CD4-positive, alpha-beta memory T cell (primary cell): ENCODE measurements at regions not wholly inside any gene's neighbourhood (a gene's known extent, or its start where the extent isn't known, plus 50 kb on each side); places are given as distances from the start of the nearest gene placed in this dataset.
A peak's percentile ranks its signal among the peaks of the same experiment; 100 is the strongest.

ENCODE experiments used
- CTCF ChIA-PET: fragments of 350-600 bp; sonication (Branson Sonifier 250); formaldehyde crosslinking; loops from one replicate; lab custom pipeline; 2021; ENCODE audit warnings: inconsistent platforms; ENCODE audit not compliant: partially characterized antibody; lab: Charles Lee
- POLR2A ChIA-PET: fragments of 350-600 bp; sonication (Branson Sonifier 250); formaldehyde crosslinking; loops from one replicate; lab custom pipeline; 2021; ENCODE audit not compliant: partially characterized antibody; lab: Charles Lee
- DNase-seq, 5 donors: peaks; one replicate each; pipeline versions ENCODE4 v3.0.0 to v3.0.0-alpha.2; 2020 to 2022; ENCODE audit warnings: mixed read lengths in 1 of 5
- H3K27ac ChIP-seq: one replicate; pipeline ENCODE4 v1.7.0; 2013; ENCODE audit warnings: low read depth, low read length
- H3K27me3 ChIP-seq: 2 replicates; pipeline ENCODE4 v1.7.0; 2013; ENCODE audit warnings: mild to moderate bottlenecking, low read length, moderate library complexity; ENCODE audit not compliant: insufficient read depth
- H3K36me3 ChIP-seq: 2 replicates; pipeline ENCODE4 v1.7.0; 2013; ENCODE audit warnings: mild to moderate bottlenecking, low read length, moderate library complexity; ENCODE audit not compliant: insufficient read depth
- H3K4me1 ChIP-seq: 2 replicates; pipeline ENCODE4 v1.7.0; 2013; ENCODE audit warnings: mild to moderate bottlenecking, low read length, moderate library complexity; ENCODE audit not compliant: insufficient read depth
- H3K4me3 ChIP-seq, 2 donors: one replicate each; pipeline ENCODE4 v1.7.0; 2013; ENCODE audit warnings: low read length in 2 of 2, mild to moderate bottlenecking in 1 of 2
- H3K9me3 ChIP-seq, 2 donors: one replicate each; pipeline ENCODE4 v1.7.0; 2013; ENCODE audit warnings: low read length in 2 of 2, control low read depth in 1 of 2; ENCODE audit not compliant: control insufficient read depth in 1 of 2
- H3K27ac Mint-ChIP-seq, 7 donors: one replicate each; pipeline ENCODE4 v1.8.0; 2020 to 2021; ENCODE audit warnings: mixed read lengths in 7 of 7, mild to moderate bottlenecking in 6 of 7, inconsistent platforms in 3 of 7, moderate library complexity in 3 of 7
- H3K27me3 Mint-ChIP-seq, 2 donors: one replicate each; pipeline ENCODE4 v1.8.0; 2020 to 2021; ENCODE audit warnings: mixed read lengths in 2 of 2
- H3K36me3 Mint-ChIP-seq, 2 donors: one replicate each; pipeline ENCODE4 v1.8.0; 2020 to 2021; ENCODE audit warnings: mixed read lengths in 2 of 2, inconsistent platforms in 1 of 2, mild to moderate bottlenecking in 1 of 2
- H3K4me1 Mint-ChIP-seq, 4 donors: one replicate each; pipeline ENCODE4 v1.8.0; 2020 to 2021; ENCODE audit warnings: mixed read lengths in 4 of 4, mild to moderate bottlenecking in 1 of 4
- H3K4me3 Mint-ChIP-seq, 8 donors: one replicate each; pipeline ENCODE4 v1.8.0; 2020 to 2021; ENCODE audit warnings: mixed read lengths in 8 of 8, mild to moderate bottlenecking in 7 of 8, moderate library complexity in 6 of 8, inconsistent platforms in 3 of 8
- H3K9me3 Mint-ChIP-seq, 8 donors: one replicate each; pipeline ENCODE4 v1.8.0; 2020 to 2021; ENCODE audit warnings: mixed read lengths in 8 of 8, mild to moderate bottlenecking in 5 of 8, inconsistent platforms in 3 of 8, moderate library complexity in 1 of 8
- intact Hi-C: fragments of 100-400 bp; cut with micrococcal nuclease; formaldehyde crosslinking; loops from one replicate; pipeline ENCODE4 v1.15.1; 2023

DNA sequence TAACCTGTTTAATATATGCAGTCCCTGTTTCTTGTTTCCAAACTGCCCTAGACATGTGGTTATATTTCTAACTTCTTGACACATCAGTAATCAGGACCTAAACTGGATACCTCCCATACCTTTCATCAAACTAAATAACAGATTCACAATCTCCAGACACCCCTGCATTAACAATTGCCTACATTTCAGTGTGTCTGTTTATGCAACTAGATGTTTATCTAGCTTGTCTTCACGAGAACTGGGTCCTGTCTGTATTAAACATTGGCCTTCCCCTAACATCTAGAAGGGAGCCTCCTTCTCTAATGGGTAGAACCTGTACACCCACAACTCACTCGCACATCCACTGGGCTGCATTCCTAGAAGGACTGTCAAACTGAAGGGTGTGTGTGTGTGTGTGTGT, 683.7 kb upstream of the FZD8 start:
- Histone ChIP-seq H3K9me3 (no peaks in the 10 kb centered on the region), H3K27me3 (no peaks in the 10 kb centered on the region), H3K36me3 (no peaks in the 10 kb centered on the region), H3K4me3 (no peak overlapping the region), H3K27ac (no peak overlapping the region), H3K4me1 (no peaks in the 10 kb centered on the region)
- ChIA-PET CTCF (no interaction called here), POLR2A (no interaction called here)
- Mint-ChIP-seq H3K4me3 (no peak overlapping the region), H3K4me1 (no peaks in the 10 kb centered on the region), H3K27ac (no peak overlapping the region), H3K36me3 (no peaks in the 10 kb centered on the region), H3K27me3 (no peaks in the 10 kb centered on the region), H3K9me3 (peaks cover 0 to 15% (median 3%) of the 10 kb centered on the region in 8 donors)
- intact Hi-C loops = no loop called here
- no peak for DNase-seq

DNA sequence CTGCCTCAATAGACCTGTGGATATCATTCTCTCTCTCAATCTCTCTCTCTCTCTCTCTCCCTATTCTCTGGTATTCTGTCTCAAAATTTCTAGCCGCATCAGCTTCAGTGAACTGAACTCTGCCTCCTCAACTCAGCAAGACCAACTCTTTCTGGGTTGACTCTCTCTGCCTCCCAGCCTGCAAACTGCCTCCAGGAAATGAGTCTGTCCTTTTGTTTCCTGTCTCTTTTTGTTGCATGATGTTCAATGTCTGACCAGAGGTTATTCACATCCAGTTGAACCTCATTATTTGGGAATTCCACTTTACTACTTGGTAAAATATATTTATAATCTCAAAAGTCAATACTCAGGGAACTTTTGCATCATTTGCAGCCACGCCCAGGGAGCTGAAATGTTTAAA, 682.7 kb upstream of the FZD8 start:
- ChIA-PET CTCF (no interaction called here), POLR2A (no interaction called here)
- peaks cover 3 to 20% (median 4%) of the 10 kb centered on the region in 8 donors for H3K9me3 Mint-ChIP-seq
- Histone ChIP-seq H3K4me1 (no peaks in the 10 kb centered on the region), H3K36me3 (no peaks in the 10 kb centered on the region), H3K9me3 (no peaks in the 10 kb centered on the region), H3K27me3 (no peaks in the 10 kb centered on the region), H3K27ac (no peak overlapping the region), H3K4me3 (no peak overlapping the region)
- no peak overlapping the region for H3K27ac Mint-ChIP-seq
- H3K36me3 Mint-ChIP-seq = no peaks in the 10 kb centered on the region
- H3K27me3 Mint-ChIP-seq = no peaks in the 10 kb centered on the region
- intact Hi-C loops = no loop called here
- no peak for DNase-seq
- H3K4me1 Mint-ChIP-seq = no peaks in the 10 kb centered on the region
- H3K4me3 Mint-ChIP-seq = no peak overlapping the region

DNA sequence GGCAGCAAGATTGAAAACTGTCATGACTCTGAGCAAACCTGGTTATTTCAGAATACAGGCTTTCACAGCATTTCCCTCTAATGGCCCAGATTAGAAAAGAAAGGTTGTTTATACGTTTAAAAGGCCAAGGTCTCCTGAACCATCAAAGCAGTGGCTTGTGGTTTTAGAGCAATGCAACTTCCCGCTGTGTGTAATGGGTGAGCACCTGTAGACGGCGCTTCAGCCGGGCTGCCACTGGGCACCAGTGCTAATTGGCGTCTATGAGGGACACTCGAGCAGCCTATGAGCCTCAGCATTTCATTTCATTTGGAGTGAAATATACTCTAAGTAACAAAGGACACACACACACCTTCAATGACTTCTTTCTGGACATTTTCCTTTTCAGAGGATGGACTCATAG, 671.0 kb upstream of the FZD8 start:
- H3K27ac ChIP-seq = no peak overlapping the region
- POLR2A ChIA-PET = no interaction called here
- H3K4me1 Mint-ChIP-seq = no peaks in the 10 kb centered on the region
- peaks cover 0 to 8% (median under 1%) of the 10 kb centered on the region in 8 donors for H3K9me3 Mint-ChIP-seq
- H3K36me3 Mint-ChIP-seq = no peaks in the 10 kb centered on the region
- no peaks in the 10 kb centered on the region for H3K4me1 ChIP-seq
- H3K36me3 ChIP-seq = no peaks in the 10 kb centered on the region
- no peaks in the 10 kb centered on the region for H3K27me3 Mint-ChIP-seq
- intact Hi-C loops = no loop called here
- CTCF ChIA-PET = no interaction called here
- H3K27ac Mint-ChIP-seq = no peak overlapping the region
- no peak for DNase-seq
- no peak overlapping the region for H3K4me3 Mint-ChIP-seq
- no peaks in the 10 kb centered on the region for H3K27me3 ChIP-seq
- no peaks in the 10 kb centered on the region for H3K9me3 ChIP-seq
- no peak overlapping the region for H3K4me3 ChIP-seq

DNA sequence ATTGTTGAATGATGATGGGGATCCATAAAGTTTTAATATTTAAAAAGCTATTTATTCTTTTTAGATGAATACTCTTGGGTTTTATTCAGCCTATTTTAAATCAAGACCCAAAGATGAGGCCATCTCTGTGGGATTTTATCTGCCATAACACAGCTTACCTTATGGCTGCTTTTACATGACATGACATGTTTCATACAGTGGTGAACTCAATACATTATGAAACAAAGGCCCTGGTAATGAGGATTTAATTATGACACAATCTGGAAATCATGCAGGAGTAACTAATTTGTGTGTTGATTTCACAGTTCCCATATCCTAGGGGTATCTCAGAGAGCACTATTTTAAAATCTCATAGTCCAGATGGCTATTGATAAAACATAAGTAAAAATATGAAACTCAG, 661.8 kb upstream of the FZD8 start:
- H3K27ac Mint-ChIP-seq = no peak overlapping the region
- no peaks in the 10 kb centered on the region for H3K27me3 Mint-ChIP-seq
- Histone ChIP-seq H3K27me3 (no peaks in the 10 kb centered on the region), H3K36me3 (no peaks in the 10 kb centered on the region), H3K9me3 (no peaks in the 10 kb centered on the region), H3K27ac (no peak overlapping the region), H3K4me1 (no peaks in the 10 kb centered on the region), H3K4me3 (no peak overlapping the region)
- peaks cover 0 to 12% (median 3%) of the 10 kb centered on the region in 8 donors for H3K9me3 Mint-ChIP-seq
- H3K4me1 Mint-ChIP-seq = no peaks in the 10 kb centered on the region
- H3K4me3 Mint-ChIP-seq = no peak overlapping the region
- intact Hi-C loops = no loop called here
- CTCF ChIA-PET = no interaction called here
- H3K36me3 Mint-ChIP-seq = no peaks in the 10 kb centered on the region
- no peak for DNase-seq
- POLR2A ChIA-PET = no interaction called here

- Histone ChIP-seq H3K27ac (no peak overlapping the region), H3K9me3 (no peaks in the 10 kb centered on the region), H3K36me3 (no peaks in the 10 kb centered on the region), H3K4me1 (no peaks in the 10 kb centered on the region), H3K4me3 (no peak overlapping the region), H3K27me3 (no peaks in the 10 kb centered on the region)
- ChIA-PET POLR2A (no interaction called here), CTCF (no interaction called here)
- intact Hi-C loops = no loop called here
- Mint-ChIP-seq H3K36me3 (no peaks in the 10 kb centered on the region), H3K27ac (no peak overlapping the region), H3K9me3 (peaks cover 0 to 11% (median 5%) of the 10 kb centered on the region in 8 donors), H3K27me3 (no peaks in the 10 kb centered on the region), H3K4me1 (no peaks in the 10 kb centered on the region), H3K4me3 (no peak overlapping the region)
- DNase-seq = no peak
These were observed 660.0 kb upstream of the FZD8 start for GRCh38 chr10:36302086-36302485.

DNA sequence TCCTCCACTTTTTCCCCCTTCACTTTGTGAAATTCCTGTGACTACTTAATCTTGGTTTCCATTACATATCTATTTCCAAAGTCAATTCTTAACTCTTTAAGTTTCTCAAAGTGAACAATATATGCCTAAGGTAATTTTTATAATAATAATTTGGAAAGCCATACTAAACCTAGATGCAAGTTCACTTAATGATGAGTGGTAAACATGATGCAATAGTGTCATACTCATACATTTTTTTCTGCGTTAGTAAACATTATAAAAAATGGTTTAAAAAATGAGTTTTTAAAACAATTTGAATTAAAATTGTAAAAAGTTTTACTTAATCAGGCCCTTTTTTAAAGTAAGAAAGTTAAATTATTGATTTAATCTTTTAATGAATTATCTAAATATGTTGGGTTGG, 659.4 kb upstream of the FZD8 start:
- no peak for DNase-seq
- Histone ChIP-seq H3K9me3 (no peaks in the 10 kb centered on the region), H3K4me3 (no peak overlapping the region), H3K27ac (no peak overlapping the region), H3K27me3 (no peaks in the 10 kb centered on the region), H3K36me3 (no peaks in the 10 kb centered on the region), H3K4me1 (no peaks in the 10 kb centered on the region)
- intact Hi-C loops = no loop called here
- no peak overlapping the region for H3K27ac Mint-ChIP-seq
- H3K27me3 Mint-ChIP-seq = no peaks in the 10 kb centered on the region
- ChIA-PET POLR2A (no interaction called here), CTCF (no interaction called here)
- H3K4me1 Mint-ChIP-seq = no peaks in the 10 kb centered on the region
- H3K4me3 Mint-ChIP-seq = no peak overlapping the region
- H3K9me3 Mint-ChIP-seq = peaks cover 0 to 14% (median 5%) of the 10 kb centered on the region in 8 donors
- H3K36me3 Mint-ChIP-seq = no peaks in the 10 kb centered on the region

GRCh38 chr10:36301139-36301538, 659.0 kb upstream of the FZD8 start:
- Mint-ChIP-seq H3K27ac (peak overlapping the region in 1 of 7 donors; percentile 61), H3K9me3 (peaks cover 0 to 14% (median 5%) of the 10 kb centered on the region in 8 donors), H3K36me3 (no peaks in the 10 kb centered on the region), H3K4me3 (no peak overlapping the region), H3K27me3 (no peaks in the 10 kb centered on the region), H3K4me1 (no peaks in the 10 kb centered on the region)
- ChIA-PET POLR2A (no interaction called here), CTCF (no interaction called here)
- Histone ChIP-seq H3K4me1 (no peaks in the 10 kb centered on the region), H3K36me3 (no peaks in the 10 kb centered on the region), H3K27me3 (no peaks in the 10 kb centered on the region), H3K27ac (no peak overlapping the region), H3K9me3 (no peaks in the 10 kb centered on the region), H3K4me3 (no peak overlapping the region)
- no peak for DNase-seq
- intact Hi-C loops = no loop called here

GRCh38 chr10:36283827-36284226, 641.7 kb upstream of the FZD8 start:
- intact Hi-C loops = no loop called here

More at GRCh38 chr10:36283827-36284226, 641.7 kb upstream of the FZD8 start:
- no peaks in the 10 kb centered on the region for H3K4me1 ChIP-seq
- POLR2A ChIA-PET = no interaction called here
- no peak overlapping the region for H3K27ac Mint-ChIP-seq
- CTCF ChIA-PET = no interaction called here
- no peaks in the 10 kb centered on the region for H3K27me3 ChIP-seq
- no peaks in the 10 kb centered on the region for H3K27me3 Mint-ChIP-seq
- H3K27ac ChIP-seq = no peak overlapping the region
- no peak overlapping the region for H3K4me3 Mint-ChIP-seq
- DNase-seq = no peak
- no peaks in the 10 kb centered on the region for H3K36me3 ChIP-seq
- no peaks in the 10 kb centered on the region for H3K36me3 Mint-ChIP-seq
- H3K9me3 Mint-ChIP-seq = peaks cover 0 to 53% (median 20%) of the 10 kb centered on the region in 8 donors
- H3K9me3 ChIP-seq = peaks cover 0 to 2% of the 10 kb centered on the region in 2 donors
- H3K4me3 ChIP-seq = no peak overlapping the region
- H3K4me1 Mint-ChIP-seq = no peaks in the 10 kb centered on the region
